ENCODE measurements at regions not wholly inside any gene's neighbourhood (a gene's known extent, or its start where the extent isn't known, plus 50 kb on each side); places are given as distances from the start of the nearest gene placed in this dataset.

DNA sequence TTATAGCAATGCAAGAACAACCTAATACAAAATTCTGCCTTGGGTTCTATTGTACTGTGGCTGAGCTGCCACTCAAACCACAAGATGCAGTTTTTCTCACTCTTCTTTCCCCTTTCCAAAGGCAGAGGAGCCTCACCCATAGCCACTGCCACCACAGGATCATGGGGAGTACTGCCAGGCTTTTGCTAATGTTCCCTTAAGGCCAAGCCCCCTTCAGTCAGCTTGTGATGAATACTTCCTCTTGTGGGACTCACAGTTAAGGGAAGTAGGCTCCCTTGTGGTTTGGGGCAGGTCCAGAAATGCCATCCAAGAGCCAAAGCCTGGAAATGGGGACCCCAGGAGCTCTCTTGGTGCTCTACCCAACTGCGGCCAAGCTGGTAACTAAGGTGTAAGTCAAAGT is 258.7 kb downstream of the SPATA31D1 start:
- TF ChIP-seq POLR2A (IDR thresholded peaks at IDR 0.05), result no peak
- TF ChIP-seq, protein P1, sequence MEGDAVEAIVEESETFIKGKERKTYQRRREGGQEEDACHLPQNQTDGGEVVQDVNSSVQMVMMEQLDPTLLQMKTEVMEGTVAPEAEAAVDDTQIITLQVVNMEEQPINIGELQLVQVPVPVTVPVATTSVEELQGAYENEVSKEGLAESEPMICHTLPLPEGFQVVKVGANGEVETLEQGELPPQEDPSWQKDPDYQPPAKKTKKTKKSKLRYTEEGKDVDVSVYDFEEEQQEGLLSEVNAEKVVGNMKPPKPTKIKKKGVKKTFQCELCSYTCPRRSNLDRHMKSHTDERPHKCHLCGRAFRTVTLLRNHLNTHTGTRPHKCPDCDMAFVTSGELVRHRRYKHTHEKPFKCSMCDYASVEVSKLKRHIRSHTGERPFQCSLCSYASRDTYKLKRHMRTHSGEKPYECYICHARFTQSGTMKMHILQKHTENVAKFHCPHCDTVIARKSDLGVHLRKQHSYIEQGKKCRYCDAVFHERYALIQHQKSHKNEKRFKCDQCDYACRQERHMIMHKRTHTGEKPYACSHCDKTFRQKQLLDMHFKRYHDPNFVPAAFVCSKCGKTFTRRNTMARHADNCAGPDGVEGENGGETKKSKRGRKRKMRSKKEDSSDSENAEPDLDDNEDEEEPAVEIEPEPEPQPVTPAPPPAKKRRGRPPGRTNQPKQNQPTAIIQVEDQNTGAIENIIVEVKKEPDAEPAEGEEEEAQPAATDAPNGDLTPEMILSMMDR (IDR thresholded peaks at IDR 0.05), result no peak
- DNase-seq, result no peak

DNA sequence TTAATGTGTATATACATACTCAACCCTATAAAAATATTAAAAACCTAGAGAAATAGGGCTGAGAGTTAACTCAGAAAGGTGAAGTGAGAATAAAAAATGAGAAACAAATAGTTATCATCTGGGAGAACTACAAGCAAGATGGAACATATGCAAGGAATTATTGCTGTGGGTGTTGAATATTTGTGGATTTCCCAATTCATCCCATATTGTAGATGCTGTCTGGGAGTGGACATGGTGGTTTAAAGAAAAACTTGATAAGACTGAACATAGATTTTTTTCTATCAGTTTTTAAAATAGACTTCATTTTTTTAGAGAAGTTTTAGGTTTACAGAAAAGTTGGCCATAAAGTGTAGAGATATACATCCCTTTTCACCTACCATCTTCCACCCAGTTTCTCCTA is 263.5 kb downstream of the SPATA31D1 start:
- no peaks in the 10 kb centered on the region for H3K36me3 ChIP-seq
- H3K27ac ChIP-seq, result no peak overlapping the region
- no peaks in the 10 kb centered on the region for H3K4me1 ChIP-seq
- no peaks in the 10 kb centered on the region for H3K9me3 ChIP-seq
- intact Hi-C loops (cut with DNase I), result no loop called here
- no peak overlapping the region for H3K4me3 ChIP-seq
- no peaks in the 10 kb centered on the region for H3K27me3 ChIP-seq
- TF ChIP-seq POLR2A (IDR thresholded peaks at IDR 0.05), result no peak
- TF ChIP-seq, protein P1 (IDR thresholded peaks at IDR 0.05), result no peak
- no peak for DNase-seq

More for the DNA sequence above, 258.7 kb downstream of the SPATA31D1 start:
- intact Hi-C loops (cut with DNase I), result no loop called here
- no peaks in the 10 kb centered on the region for H3K36me3 ChIP-seq
- no peaks in the 10 kb centered on the region for H3K27me3 ChIP-seq
- H3K27ac ChIP-seq, result no peak overlapping the region
- H3K4me1 ChIP-seq, result no peaks in the 10 kb centered on the region
- peaks cover 0 to 3% (median 0%) of the 10 kb centered on the region in 3 donors for H3K9me3 ChIP-seq
- 100% methylated on average over 1 of the region's 1 CpG; no CpG with 5 or more reads in 1 of the 2 donors for WGBS, 2 donors
- no peak overlapping the region for H3K4me3 ChIP-seq

DNA sequence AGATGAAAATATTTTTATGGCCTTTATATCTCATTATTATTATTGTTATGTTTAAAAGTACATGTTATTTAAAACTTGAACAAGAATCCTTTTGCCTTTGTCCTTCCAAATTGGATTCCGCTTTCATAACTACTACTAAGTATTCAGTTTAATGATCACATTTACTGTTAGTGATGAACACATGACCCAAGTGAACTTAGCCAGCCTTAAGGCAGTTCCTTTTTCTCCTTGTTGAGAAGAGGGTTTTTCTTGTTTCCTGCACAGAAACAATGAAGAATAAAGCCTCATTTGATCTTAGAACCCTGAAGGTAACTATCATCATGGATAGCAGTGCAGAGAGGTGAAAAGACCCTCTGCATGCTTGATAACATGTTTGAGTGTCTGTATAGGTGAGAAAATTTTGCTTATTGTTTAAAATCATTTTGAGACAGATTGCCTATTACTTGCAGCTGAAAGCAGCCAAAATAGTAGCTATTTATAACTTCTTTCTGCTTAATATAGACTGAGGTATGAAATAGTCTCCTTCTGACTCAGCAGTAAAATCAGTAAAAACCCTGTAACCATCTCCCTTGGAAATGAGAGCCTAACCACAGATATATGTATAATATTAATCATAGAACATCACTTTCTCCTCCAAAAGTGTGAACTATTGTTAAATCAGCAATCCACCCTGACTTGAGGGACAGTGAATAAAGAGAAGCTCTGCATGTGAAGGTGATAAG is 266.2 kb downstream of the SPATA31D1 start:
- H3K27ac ChIP-seq, result no peak overlapping the region
- H3K9me3 ChIP-seq, result no peaks in the 10 kb centered on the region
- H3K27me3 ChIP-seq, result no peaks in the 10 kb centered on the region
- H3K4me1 ChIP-seq, result no peaks in the 10 kb centered on the region
- intact Hi-C loops (cut with DNase I), result no loop called here
- no peak overlapping the region for H3K4me3 ChIP-seq
- TF ChIP-seq POLR2A (IDR thresholded peaks at IDR 0.05), result no peak
- TF ChIP-seq, protein P1 (IDR thresholded peaks at IDR 0.05), result no peak
- no peak for DNase-seq
- H3K36me3 ChIP-seq, result no peaks in the 10 kb centered on the region
- 84 to 96% methylated on average over 1 of the region's 1 CpG for WGBS, 2 donors

DNA sequence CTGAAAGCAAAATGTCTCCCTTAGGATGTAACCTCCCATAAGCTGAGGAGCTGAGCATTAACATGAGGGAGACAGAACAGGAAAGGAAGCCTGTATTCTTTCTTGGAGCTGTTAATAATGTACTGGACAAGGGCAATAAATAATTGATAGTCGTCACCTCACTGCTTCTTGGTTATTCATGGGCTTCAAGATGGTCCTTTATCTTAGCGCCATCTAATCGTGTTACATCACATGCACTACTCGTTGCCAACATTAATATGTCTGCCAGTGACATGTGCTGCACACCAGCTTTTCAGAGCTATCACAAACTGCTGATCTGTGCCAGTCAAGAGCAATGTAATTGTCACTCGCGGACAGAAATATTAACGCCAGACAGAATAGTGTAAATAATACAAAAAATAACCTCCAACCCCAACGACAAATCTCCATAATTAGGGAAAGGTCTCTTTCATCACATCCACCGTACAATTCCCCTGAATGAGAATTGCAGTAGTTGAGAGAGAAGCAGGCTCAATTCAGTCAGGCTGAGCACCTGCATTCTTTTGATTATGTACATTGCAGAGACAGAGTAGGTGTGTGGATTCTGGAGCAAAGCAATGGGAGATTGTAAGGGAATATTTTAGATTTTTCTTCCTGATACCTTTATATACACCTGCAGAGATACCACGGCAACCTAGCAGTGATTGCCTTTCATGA is 267.1 kb downstream of the SPATA31D1 start:
- Histone ChIP-seq H3K27me3 (no peaks in the 10 kb centered on the region), H3K9me3 (no peaks in the 10 kb centered on the region), H3K4me3 (no peak overlapping the region), H3K36me3 (no peaks in the 10 kb centered on the region), H3K27ac (no peak overlapping the region), H3K4me1 (no peaks in the 10 kb centered on the region)
- no peak for TF ChIP-seq POLR2A (IDR thresholded peaks at IDR 0.05)
- TF ChIP-seq, protein P1 (IDR thresholded peaks at IDR 0.05), result no peak
- intact Hi-C loops (cut with DNase I), result no loop called here
- no peak for DNase-seq
- 83 to 86% methylated on average over 10 of the region's 10 CpGs for WGBS, 2 donors

DNA sequence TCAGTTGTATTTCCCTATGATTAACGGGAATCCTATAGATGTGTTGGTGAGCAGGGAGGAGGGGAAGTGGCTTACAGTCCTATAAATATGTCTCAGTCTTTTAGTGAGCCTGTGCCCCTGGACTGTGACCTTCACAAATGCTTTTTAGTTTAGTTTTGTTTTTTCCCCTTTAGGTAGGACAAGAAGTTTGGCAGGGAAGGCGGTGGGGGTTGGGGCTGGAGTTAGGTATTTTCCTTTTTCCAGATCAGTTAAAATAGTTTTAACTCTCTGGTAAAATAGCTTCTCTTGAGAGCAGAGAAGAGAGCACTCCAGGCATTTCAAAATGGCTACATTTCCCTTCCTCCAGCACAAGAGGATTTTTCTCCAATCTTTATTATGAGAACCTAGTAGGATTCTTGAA is 272.1 kb downstream of the SPATA31D1 start:
- 78 to 79% methylated on average over 2 of the region's 2 CpGs for WGBS, 2 donors
- intact Hi-C loops (cut with DNase I), result no loop called here
- Histone ChIP-seq H3K27me3 (no peaks in the 10 kb centered on the region), H3K36me3 (no peaks in the 10 kb centered on the region), H3K4me1 (no peaks in the 10 kb centered on the region), H3K9me3 (no peaks in the 10 kb centered on the region), H3K4me3 (no peak overlapping the region), H3K27ac (no peak overlapping the region)
- TF ChIP-seq, protein P1 (IDR thresholded peaks at IDR 0.05), result no peak
- no peak for TF ChIP-seq POLR2A (IDR thresholded peaks at IDR 0.05)
- DNase-seq, result no peak

All from esophagus squamous epithelium (tissue), 5 donors.